ENCODE measurements at regions not wholly inside any gene's neighbourhood (a gene's known extent, or its start where the extent isn't known, plus 50 kb on each side); places are given as distances from the start of the nearest gene placed in this dataset.
A peak's percentile ranks its signal among the peaks of the same experiment; 100 is the strongest.

- no peak overlapping the region for H3K4me2 ChIP-seq (ENCODE audit: low read length)
- H3K9ac ChIP-seq (ENCODE audit: low read length) = no peak overlapping the region
- DNase-seq = peak; percentile 47 to 94
- H2AFZ ChIP-seq (ENCODE audit: insufficient read depth, low read length, poor library complexity) = no peak overlapping the region
- no peak overlapping the region for H4K12ac ChIP-seq (ENCODE audit: low read depth, low read length)
- no peak overlapping the region for H4K8ac ChIP-seq (ENCODE audit: low read depth, low read length)
- H3K79me1 ChIP-seq (ENCODE audit: low read length) = peaks cover 8% of the 10 kb centered on the region
- no peak overlapping the region for H3K23ac ChIP-seq (ENCODE audit: low read length)
- H3K4me1 ChIP-seq (ENCODE audit: control insufficient read depth in 1 of 2, insufficient read depth in 2 of 2, low read length in 2 of 2) = peaks cover 0 to 4% of the 10 kb centered on the region in 2 experiments
- H2BK120ac ChIP-seq (ENCODE audit: insufficient read depth, low read length, poor library complexity) = peak overlapping the region; percentile 31
- peak overlapping the region; percentile 28 for H3K27ac ChIP-seq (ENCODE audit: low read depth, low read length)
- no peaks in the 10 kb centered on the region for H3K36me3 ChIP-seq (ENCODE audit: control insufficient read depth in 1 of 2, insufficient read depth in 2 of 2, low read length in 2 of 2)
- H2BK12ac ChIP-seq (ENCODE audit: low read length) = no peak overlapping the region
- no peak overlapping the region for H3K4me3 ChIP-seq (ENCODE audit: low read depth, low read length)
- no peak overlapping the region for H3K18ac ChIP-seq (ENCODE audit: low read length)
- peak overlapping the region; percentile 77 for H2BK5ac ChIP-seq (ENCODE audit: low read depth, low read length, poor library complexity)
- H2AK5ac ChIP-seq (ENCODE audit: low read length) = no peak overlapping the region
- H3K14ac ChIP-seq (ENCODE audit: low read length) = no peak overlapping the region
- no peaks in the 10 kb centered on the region for H3K27me3 ChIP-seq (ENCODE audit: insufficient read depth, low read length)
- no peak overlapping the region for H4K91ac ChIP-seq (ENCODE audit: low read depth, low read length)
- H3K4ac ChIP-seq (ENCODE audit: low read depth, low read length) = no peak overlapping the region
- peaks cover 2% of the 10 kb centered on the region for H3K9me3 ChIP-seq (ENCODE audit: insufficient read depth, low read depth, low read length)
- no CpG with 5 or more reads among the region's 4 CpGs for WGBS (ENCODE audit: extremely low coverage, insufficient coverage, insufficient read length)
- no peaks in the 10 kb centered on the region for H3K79me2 ChIP-seq (ENCODE audit: control insufficient read depth, insufficient read depth, low read length, poor library complexity)
Measured at GRCh38 chr10:8712656-8713055, 658.2 kb downstream of the GATA3 start.

DNA sequence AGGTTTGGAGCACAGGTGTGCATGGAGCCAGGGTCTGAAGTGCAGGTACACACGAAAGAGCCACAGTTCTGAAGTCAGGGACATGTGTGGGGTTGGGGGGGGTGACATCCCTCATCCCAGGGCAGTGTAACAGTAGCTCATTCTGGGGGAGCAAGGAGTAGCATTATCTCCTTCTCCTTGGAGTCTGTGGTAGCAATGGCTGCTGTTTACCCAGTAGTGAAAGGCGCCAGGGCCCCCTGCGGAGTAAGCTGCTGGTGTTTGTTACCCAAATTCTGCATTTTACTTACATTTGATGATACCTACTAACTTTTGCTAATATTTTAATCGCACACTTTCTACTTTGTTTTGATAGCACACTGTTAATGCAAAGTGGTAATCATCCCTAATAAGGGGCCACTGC is 665.5 kb downstream of the GATA3 start:
- H2BK120ac ChIP-seq (ENCODE audit: insufficient read depth, low read length, poor library complexity) = no peak overlapping the region
- H3K9me3 ChIP-seq (ENCODE audit: insufficient read depth, low read depth, low read length) = peaks cover 2% of the 10 kb centered on the region
- H2AK5ac ChIP-seq (ENCODE audit: low read length) = no peak overlapping the region
- no peaks in the 10 kb centered on the region for H3K36me3 ChIP-seq (ENCODE audit: control insufficient read depth in 1 of 2, insufficient read depth in 2 of 2, low read length in 2 of 2)
- H4K91ac ChIP-seq (ENCODE audit: low read depth, low read length) = no peak overlapping the region
- no CpG with 5 or more reads among the region's 4 CpGs for WGBS (ENCODE audit: extremely low coverage, insufficient coverage, insufficient read length)
- H4K8ac ChIP-seq (ENCODE audit: low read depth, low read length) = no peak overlapping the region
- H4K12ac ChIP-seq (ENCODE audit: low read depth, low read length) = no peak overlapping the region
- H2BK5ac ChIP-seq (ENCODE audit: low read depth, low read length, poor library complexity) = no peak overlapping the region
- H3K23ac ChIP-seq (ENCODE audit: low read length) = no peak overlapping the region
- H3K79me1 ChIP-seq (ENCODE audit: low read length) = no peaks in the 10 kb centered on the region
- H3K4me2 ChIP-seq (ENCODE audit: low read length) = no peak overlapping the region
- no peak overlapping the region for H3K4ac ChIP-seq (ENCODE audit: low read depth, low read length)
- no peak overlapping the region for H2BK12ac ChIP-seq (ENCODE audit: low read length)
- no peak for DNase-seq
- H2AFZ ChIP-seq (ENCODE audit: insufficient read depth, low read length, poor library complexity) = no peak overlapping the region
- H3K4me1 ChIP-seq (ENCODE audit: control insufficient read depth in 1 of 2, insufficient read depth in 2 of 2, low read length in 2 of 2) = no peaks in the 10 kb centered on the region
- no peak overlapping the region for H3K9ac ChIP-seq (ENCODE audit: low read length)
- H3K79me2 ChIP-seq (ENCODE audit: control insufficient read depth, insufficient read depth, low read length, poor library complexity) = no peaks in the 10 kb centered on the region
- no peaks in the 10 kb centered on the region for H3K27me3 ChIP-seq (ENCODE audit: insufficient read depth, low read length)
- no peak overlapping the region for H3K4me3 ChIP-seq (ENCODE audit: low read depth, low read length)
- no peak overlapping the region for H3K14ac ChIP-seq (ENCODE audit: low read length)
- no peak overlapping the region for H3K18ac ChIP-seq (ENCODE audit: low read length)
- no peak overlapping the region for H3K27ac ChIP-seq (ENCODE audit: low read depth, low read length)

GRCh38 chr10:8721650-8722049 is 667.2 kb downstream of the GATA3 start:
- H4K8ac ChIP-seq (ENCODE audit: low read depth, low read length) = no peak overlapping the region
- H3K27me3 ChIP-seq (ENCODE audit: insufficient read depth, low read length) = no peaks in the 10 kb centered on the region
- H3K36me3 ChIP-seq (ENCODE audit: control insufficient read depth in 1 of 2, insufficient read depth in 2 of 2, low read length in 2 of 2) = no peaks in the 10 kb centered on the region
- H3K9me3 ChIP-seq (ENCODE audit: insufficient read depth, low read depth, low read length) = peaks cover 2% of the 10 kb centered on the region
- no peaks in the 10 kb centered on the region for H3K79me1 ChIP-seq (ENCODE audit: low read length)
- no peak overlapping the region for H3K27ac ChIP-seq (ENCODE audit: low read depth, low read length)
- H2BK120ac ChIP-seq (ENCODE audit: insufficient read depth, low read length, poor library complexity) = no peak overlapping the region
- no peak overlapping the region for H4K12ac ChIP-seq (ENCODE audit: low read depth, low read length)
- H3K4me2 ChIP-seq (ENCODE audit: low read length) = no peak overlapping the region
- no peak overlapping the region for H3K18ac ChIP-seq (ENCODE audit: low read length)
- no peak overlapping the region for H2BK5ac ChIP-seq (ENCODE audit: low read depth, low read length, poor library complexity)
- no CpG with 5 or more reads among the region's 3 CpGs for WGBS (ENCODE audit: extremely low coverage, insufficient coverage, insufficient read length)
- H2AFZ ChIP-seq (ENCODE audit: insufficient read depth, low read length, poor library complexity) = no peak overlapping the region
- peak overlapping the region; percentile 13 for H2BK12ac ChIP-seq (ENCODE audit: low read length)
- no peaks in the 10 kb centered on the region for H3K4me1 ChIP-seq (ENCODE audit: control insufficient read depth in 1 of 2, insufficient read depth in 2 of 2, low read length in 2 of 2)
- H4K91ac ChIP-seq (ENCODE audit: low read depth, low read length) = no peak overlapping the region
- no peak overlapping the region for H3K23ac ChIP-seq (ENCODE audit: low read length)
- H3K14ac ChIP-seq (ENCODE audit: low read length) = no peak overlapping the region
- H3K4ac ChIP-seq (ENCODE audit: low read depth, low read length) = no peak overlapping the region
- no peak for DNase-seq
- H3K9ac ChIP-seq (ENCODE audit: low read length) = no peak overlapping the region
- H3K4me3 ChIP-seq (ENCODE audit: low read depth, low read length) = no peak overlapping the region
- H2AK5ac ChIP-seq (ENCODE audit: low read length) = no peak overlapping the region
- no peaks in the 10 kb centered on the region for H3K79me2 ChIP-seq (ENCODE audit: control insufficient read depth, insufficient read depth, low read length, poor library complexity)

- Histone ChIP-seq H3K27ac (ENCODE audit: low read depth, low read length) (no peak overlapping the region), H4K91ac (ENCODE audit: low read depth, low read length) (no peak overlapping the region), H3K4ac (ENCODE audit: low read depth, low read length) (no peak overlapping the region), H2BK12ac (ENCODE audit: low read length) (no peak overlapping the region), H3K4me3 (ENCODE audit: low read depth, low read length) (no peak overlapping the region), H3K18ac (ENCODE audit: low read length) (no peak overlapping the region), H3K4me1 (ENCODE audit: control insufficient read depth in 1 of 2, insufficient read depth in 2 of 2, low read length in 2 of 2) (no peaks in the 10 kb centered on the region), H3K9me3 (ENCODE audit: insufficient read depth, low read depth, low read length) (peaks cover 2% of the 10 kb centered on the region), H2BK120ac (ENCODE audit: insufficient read depth, low read length, poor library complexity) (no peak overlapping the region), H3K14ac (ENCODE audit: low read length) (no peak overlapping the region), H3K23ac (ENCODE audit: low read length) (no peak overlapping the region), H2AFZ (ENCODE audit: insufficient read depth, low read length, poor library complexity) (no peak overlapping the region), H2AK5ac (ENCODE audit: low read length) (no peak overlapping the region), H3K4me2 (ENCODE audit: low read length) (no peak overlapping the region), H4K12ac (ENCODE audit: low read depth, low read length) (no peak overlapping the region), H2BK5ac (ENCODE audit: low read depth, low read length, poor library complexity) (no peak overlapping the region), H3K9ac (ENCODE audit: low read length) (no peak overlapping the region), H3K79me1 (ENCODE audit: low read length) (no peaks in the 10 kb centered on the region), H3K36me3 (ENCODE audit: control insufficient read depth in 1 of 2, insufficient read depth in 2 of 2, low read length in 2 of 2) (no peaks in the 10 kb centered on the region), H4K8ac (ENCODE audit: low read depth, low read length) (no peak overlapping the region), H3K27me3 (ENCODE audit: insufficient read depth, low read length) (no peaks in the 10 kb centered on the region), H3K79me2 (ENCODE audit: control insufficient read depth, insufficient read depth, low read length, poor library complexity) (no peaks in the 10 kb centered on the region)
- no peak for DNase-seq
- WGBS (ENCODE audit: extremely low coverage, insufficient coverage, insufficient read length) = no CpG with 5 or more reads among the region's 4 CpGs
Measured at GRCh38 chr10:8722835-8723234, 668.3 kb downstream of the GATA3 start.
